Loucy (cell line): ENCODE measurements at regions not wholly inside any gene's neighbourhood (a gene's known extent, or its start where the extent isn't known, plus 50 kb on each side); places are given as distances from the start of the nearest gene placed in this dataset.

Source experiments
- EZH2phosphoT487 ChIP-seq: fragments of 200-600 bp; IDR thresholded peaks from 2 replicates; pipeline ENCODE4 v1.6.1; 2018; ENCODE audit warnings: antibody characterized with exemption, mild to moderate bottlenecking, moderate library complexity, borderline replicate concordance
- TF ChIP-seq, protein P1 (sequence below): fragments of 200-600 bp; sonication (generic); conservative IDR thresholded peaks from 2 replicates; pipeline ENCODE4 v1.5.1; 2014; ENCODE audit warnings: mild to moderate bottlenecking, antibody characterized with exemption, low read length

DNA sequence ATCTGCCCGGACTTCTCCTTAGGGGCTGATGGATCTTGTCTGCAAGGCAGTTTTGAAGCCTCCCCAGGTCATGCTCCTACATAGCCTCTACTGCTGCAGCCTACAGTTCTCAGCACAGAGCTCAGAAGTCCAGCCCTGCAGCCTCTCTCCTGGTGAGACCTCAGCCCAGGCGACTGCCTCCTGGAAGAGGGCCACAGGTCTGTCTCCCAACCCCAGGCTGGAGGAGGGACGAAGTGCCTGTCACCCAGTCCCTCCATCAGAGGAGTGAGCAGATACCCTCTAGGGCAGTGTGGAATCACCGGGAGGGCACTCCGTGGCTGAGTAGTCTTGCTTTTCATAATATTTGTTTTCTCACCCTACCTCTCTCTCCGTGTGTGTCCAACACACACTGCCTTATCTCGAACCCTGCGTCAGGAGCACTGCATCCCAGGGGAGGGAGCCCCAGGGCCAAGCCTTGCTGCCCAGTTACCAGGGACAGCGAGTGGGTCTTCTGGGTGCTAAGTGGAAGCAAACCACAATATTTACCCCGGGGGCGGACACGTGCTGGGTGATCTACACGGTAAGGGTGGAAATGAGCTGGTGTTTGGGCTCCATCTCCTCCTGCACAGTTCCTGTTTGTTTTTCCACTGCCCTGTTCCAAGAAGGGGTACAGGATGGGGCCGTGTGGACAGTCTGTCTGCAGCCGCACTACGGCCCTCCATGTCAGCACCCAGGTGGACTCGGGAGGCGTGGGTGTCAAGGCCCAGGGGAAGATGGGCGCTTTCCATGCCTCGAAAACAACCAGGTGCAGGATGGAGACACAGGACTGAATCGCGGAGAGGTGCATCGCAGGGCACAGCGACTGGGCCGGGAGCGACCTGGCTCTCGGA is 133.7 kb upstream of the HSD17B12 start:
- TF ChIP-seq, protein P1, sequence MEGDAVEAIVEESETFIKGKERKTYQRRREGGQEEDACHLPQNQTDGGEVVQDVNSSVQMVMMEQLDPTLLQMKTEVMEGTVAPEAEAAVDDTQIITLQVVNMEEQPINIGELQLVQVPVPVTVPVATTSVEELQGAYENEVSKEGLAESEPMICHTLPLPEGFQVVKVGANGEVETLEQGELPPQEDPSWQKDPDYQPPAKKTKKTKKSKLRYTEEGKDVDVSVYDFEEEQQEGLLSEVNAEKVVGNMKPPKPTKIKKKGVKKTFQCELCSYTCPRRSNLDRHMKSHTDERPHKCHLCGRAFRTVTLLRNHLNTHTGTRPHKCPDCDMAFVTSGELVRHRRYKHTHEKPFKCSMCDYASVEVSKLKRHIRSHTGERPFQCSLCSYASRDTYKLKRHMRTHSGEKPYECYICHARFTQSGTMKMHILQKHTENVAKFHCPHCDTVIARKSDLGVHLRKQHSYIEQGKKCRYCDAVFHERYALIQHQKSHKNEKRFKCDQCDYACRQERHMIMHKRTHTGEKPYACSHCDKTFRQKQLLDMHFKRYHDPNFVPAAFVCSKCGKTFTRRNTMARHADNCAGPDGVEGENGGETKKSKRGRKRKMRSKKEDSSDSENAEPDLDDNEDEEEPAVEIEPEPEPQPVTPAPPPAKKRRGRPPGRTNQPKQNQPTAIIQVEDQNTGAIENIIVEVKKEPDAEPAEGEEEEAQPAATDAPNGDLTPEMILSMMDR: no peak
- no peak for TF ChIP-seq EZH2phosphoT487
